GM21576 (cell line): ENCODE measurements at regions not wholly inside any gene's neighbourhood (a gene's known extent, or its start where the extent isn't known, plus 50 kb on each side); places are given as distances from the start of the nearest gene placed in this dataset.

Source experiments
- ATAC-seq: cut with Tn5 transposase; IDR thresholded peaks from one replicate; pipeline ENCODE4 v1.9.1; 2021; ENCODE audit warnings: mild to moderate bottlenecking, moderate library complexity; ENCODE audit not compliant: unreplicated experiment

- no peak for ATAC-seq
These were observed 340.0 kb upstream of the SFSWAP start for GRCh38 chr12:131370791-131371347.

DNA sequence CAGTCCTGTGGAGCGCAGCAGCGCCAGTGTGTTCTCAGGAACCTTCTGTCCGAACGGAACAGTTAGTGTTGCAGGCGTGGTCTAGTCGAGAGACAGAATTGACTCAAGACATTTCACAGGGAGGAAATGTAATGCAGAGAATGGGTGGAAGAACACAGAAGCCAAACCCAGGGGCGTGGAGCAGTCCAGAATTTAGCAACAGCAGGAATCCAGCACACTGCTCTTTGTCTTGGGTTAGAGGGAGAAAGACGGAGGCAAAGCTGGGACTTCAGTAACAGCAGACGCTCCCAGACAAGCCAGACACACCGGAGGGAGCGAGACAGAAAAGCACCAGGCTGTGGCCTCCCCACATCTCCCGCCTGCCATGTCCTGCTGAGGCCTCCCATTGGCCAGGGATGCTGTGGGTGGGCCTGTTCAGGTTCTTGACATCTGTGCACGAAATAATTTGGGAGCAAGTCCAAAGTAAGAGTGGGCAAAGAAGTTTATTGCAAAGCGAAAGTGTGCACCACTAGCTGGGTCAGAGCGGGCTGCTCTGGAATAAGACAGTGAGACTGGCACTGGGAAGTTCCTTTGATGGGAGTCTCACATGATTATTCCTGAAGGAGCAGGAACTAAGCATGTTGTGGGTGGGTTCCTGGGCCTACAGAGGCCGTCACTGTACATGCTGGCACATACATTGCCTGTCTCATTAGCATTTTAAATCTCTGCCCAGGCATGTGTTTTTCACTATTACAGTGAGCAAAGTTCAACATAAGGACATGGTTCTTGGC lies 339.3 kb upstream of the SFSWAP start:
- no peak for ATAC-seq

DNA sequence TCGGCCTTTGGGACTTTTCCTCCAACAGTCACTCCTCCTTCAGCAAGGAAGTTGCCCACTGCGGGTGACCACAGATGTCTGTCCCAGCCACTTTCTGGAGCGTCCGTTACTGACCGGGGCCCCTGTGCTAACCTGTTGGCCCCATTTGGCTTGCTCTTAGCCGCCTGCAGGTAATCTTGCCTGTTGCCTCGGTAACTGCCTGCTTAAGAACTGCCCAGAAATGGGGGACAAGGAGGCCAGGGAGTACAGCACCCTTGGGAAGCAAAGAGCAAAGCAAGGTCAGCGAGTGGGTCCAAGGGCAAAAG lies 338.8 kb upstream of the SFSWAP start:
- no peak for ATAC-seq

DNA sequence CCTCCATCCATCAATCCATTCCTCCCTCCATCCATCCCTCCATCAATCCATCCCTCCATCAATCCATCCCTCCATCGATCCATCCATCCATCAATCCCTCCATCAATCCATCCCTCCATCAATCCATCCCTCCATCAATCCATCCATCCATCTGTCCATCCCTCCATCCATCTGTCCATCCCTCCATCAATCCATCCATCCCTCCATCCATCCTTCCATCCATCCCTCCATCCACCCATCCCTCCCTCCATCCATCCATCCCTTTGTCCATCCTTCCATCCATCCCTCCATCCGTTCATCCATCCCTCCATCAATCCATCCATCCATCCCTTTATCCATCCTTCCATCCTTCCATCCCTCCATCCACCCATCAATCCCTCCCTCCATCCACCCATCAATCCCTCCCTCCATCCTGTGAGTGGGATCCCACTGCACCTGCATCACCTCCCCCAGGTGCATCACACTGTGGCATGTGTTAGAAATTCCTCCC lies 338.1 kb upstream of the SFSWAP start:
- no peak for ATAC-seq

- no peak for ATAC-seq
These were observed 335.5 kb upstream of the SFSWAP start for GRCh38 chr12:131375261-131375971.

GRCh38 chr12:131375972-131376345 lies 334.9 kb upstream of the SFSWAP start:
- ATAC-seq, result no peak

DNA sequence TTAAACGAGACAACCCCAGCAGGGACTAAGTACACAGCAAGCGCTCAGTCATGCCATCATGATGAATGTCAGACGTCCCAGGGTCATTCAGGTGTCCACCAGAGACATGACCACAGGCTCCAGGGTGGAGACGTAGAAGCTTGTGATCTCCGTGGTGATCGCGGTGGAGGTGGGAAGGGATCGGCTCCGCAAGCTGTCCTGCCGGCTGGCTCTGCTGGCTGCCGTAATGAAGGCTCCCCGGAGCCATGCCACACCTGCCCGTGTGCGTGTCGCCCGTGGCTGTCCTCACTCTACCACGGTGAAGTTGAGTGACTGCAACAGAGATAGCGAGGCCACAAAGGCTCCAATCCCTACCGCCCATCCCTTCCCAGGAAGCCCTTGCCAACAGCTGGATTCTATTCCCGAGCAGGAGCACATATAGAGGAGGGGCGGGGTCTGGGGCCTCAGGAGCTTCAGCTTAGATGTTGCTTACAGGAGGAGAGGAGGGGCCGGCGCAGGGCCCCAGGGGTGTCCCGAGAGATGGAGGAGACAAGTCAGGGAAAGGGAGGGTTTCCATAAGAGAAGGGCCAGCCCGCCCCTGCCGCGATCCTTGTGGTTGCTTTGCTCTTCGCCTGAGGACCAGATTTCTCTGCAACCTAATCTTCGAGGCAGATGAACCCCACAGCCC lies 332.6 kb upstream of the SFSWAP start:
- no peak for ATAC-seq

DNA sequence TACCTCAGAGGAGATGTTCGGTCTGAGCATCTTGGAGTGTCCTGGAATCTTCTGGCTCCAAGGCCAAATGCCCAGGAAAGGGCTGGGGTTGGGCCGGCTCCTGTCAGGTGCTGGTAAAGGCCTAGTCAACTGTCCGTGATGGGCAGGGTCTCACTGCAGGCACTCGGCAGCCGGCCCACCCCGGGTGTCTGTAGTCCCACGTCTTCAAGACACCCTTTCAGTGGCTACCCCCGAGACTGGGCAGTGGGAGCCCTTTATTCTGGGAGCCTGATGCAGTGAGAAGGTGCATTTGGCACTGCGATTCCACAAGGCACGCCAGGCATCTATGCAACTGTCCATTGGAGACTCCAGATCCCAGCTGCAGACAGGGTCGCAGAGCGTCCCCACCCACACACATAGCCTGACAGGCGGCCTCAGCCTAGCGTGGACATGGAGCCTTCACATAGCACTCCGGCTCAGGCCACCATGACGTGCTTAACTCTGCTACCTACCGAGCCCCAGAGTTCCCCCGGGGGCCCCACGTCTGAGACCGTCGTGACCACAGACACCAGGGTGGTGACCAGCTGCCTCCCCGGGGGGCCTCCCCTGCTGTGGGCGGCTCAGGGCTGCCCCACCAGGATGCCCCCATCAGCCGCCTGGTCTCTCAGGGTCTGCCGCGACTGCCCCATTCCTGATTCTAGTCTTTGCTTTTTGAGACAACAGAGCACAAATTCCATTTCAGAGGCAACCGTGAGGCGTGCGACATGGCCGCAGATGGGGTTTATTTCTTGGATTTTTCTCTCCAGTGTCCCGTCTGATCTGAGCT lies 331.8 kb upstream of the SFSWAP start:
- ATAC-seq, result no peak

- ATAC-seq, result no peak
These were observed 331.2 kb upstream of the SFSWAP start for GRCh38 chr12:131379738-131380137.

DNA sequence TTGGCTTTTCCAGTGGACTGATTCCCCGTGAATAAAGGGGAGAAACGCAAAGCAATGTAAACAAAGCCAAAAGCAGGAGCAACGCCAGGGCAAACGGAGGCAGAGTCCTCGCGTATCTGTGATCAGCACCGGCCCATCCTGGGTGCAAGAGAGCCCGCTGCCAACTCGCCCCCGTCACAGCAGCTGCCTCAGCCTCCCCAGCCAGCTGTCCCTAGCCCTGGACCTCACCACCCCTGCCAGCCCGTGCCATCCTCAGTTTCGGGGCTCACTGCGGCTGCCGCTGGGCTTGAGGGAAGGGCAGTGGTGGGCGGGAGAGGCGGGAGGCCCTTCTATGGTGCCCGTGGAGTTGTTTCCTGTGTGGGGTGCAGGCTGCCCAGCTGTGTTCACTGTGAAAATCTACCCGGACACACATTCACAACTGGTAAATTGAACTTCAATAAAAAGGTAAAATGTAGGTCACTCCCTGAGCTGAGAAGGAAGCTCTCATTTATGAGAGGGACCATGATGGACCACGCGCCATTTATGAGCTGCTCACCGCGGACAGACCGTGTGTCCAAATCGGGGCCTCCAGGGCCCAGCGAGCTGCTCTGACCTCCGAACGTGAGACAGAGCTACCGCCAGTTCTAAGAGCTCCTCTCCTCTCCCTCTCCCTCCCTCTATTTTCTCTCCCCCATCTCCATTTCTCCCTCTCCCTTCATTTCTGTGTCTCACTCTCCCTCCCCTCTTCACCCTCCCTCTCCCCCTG lies 330.5 kb upstream of the SFSWAP start:
- ATAC-seq, result no peak

GRCh38 chr12:131380965-131381705 lies 329.8 kb upstream of the SFSWAP start:
- ATAC-seq, result no peak

GRCh38 chr12:131381716-131382430 lies 329.0 kb upstream of the SFSWAP start:
- ATAC-seq, result no peak

- ATAC-seq, result no peak
These were observed 327.6 kb upstream of the SFSWAP start for GRCh38 chr12:131383291-131383690.

DNA sequence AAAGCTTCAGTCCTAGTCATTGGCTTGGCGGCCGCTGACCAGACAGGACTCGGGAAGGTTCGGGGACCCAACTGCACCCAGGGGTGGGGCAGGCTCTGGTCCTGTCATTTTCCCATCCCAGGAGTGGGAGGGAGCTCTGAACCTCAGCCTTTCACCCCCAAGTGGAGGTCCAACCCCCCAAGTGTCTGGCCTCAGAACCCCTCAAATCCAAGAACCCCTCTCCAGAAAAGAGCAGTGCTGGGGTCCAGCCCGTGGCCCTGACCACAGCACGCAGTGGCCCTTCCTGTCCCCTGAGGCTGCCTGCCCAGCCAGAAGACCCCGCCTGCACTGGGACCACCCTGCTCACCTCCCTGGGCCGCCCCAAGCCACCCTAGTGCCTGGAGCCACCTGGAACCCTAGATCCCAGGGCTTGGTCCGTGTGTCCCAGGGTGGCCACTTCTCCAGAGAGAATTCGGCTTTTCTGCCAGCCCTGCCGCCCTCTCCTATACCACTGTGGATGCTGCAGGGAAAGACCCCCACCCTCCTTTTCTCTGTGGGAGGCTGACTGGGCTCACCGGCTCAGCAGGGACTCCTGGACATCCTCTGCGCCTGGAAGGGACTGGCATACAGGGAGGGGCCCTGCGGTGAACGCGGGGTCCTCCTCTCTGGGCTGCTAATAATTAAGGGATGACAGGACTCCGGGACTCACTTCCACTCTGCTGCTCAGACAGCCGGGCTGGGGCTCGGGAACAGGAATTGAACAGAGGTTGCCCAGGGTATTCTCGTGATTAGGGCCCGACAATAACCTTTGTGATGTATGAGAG lies 326.9 kb upstream of the SFSWAP start:
- ATAC-seq, result no peak

DNA sequence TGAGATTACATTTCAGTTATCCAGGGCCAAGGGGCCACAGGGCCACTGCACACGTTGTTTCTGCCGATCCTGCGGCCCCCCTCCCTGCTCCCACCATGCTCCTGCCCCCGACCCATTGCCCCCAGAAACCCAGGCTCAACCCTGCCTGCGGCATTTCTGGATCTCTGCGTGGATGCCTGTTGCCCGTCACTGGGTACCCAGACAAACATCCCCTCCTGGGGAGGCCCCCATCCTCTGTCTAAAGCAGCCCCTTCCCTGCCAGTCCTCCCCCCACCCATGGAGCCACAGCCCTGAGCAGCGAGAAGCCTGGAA lies 326.4 kb upstream of the SFSWAP start:
- no peak for ATAC-seq

- no peak for ATAC-seq
These were observed 325.4 kb upstream of the SFSWAP start for GRCh38 chr12:131385313-131386166.

DNA sequence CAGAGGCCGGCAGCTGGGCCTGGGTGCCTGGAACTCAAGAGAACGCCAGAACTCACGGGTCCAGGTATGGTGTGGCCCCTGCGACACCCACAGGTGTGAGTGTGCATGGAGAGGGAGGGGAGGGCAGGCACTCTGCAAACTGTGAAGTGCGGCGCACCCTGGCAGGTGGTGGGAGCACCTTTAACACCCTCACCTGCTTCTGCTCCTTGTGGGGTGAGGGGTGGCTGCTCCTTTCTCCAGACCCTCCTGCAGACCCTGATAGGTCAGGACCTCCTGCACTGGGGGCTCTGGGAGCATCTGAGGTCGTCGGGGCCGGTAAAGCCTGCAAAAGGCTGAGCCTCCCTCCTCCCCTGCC lies 324.7 kb upstream of the SFSWAP start:
- ATAC-seq, result no peak
